Middle frontal gyrus (tissue), 1 donor: ENCODE measurements at regions not wholly inside any gene's neighbourhood (a gene's known extent, or its start where the extent isn't known, plus 50 kb on each side); places are given as distances from the start of the nearest gene placed in this dataset.

ENCODE experiments used
- DNase-seq: peaks from one replicate; pipeline ENCODE4 v3.0.0-alpha.2; 2015; ENCODE audit warnings: low spot score; ENCODE audit errors: extremely low spot score

DNA sequence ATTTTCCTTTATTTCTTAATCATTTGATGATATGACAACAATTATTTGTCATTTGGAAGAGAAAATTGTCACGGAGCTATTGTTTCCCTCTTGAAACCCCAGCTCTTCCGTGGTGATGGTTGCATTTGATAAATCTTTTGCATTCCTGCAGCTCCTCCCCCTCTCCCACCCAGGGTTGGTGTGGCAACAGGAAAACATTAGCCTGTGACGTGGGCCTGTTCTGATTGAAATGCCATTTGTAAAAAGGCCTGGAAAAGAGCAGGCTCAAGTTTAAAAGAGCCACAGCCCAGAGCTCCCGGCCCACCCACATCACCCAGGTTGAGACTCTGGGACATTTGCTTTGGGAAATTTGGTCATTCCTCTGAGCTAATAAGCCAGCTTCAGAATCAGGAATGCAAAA lies 282.5 kb downstream of the RPLP1 start:
- DNase-seq: no peak

DNA sequence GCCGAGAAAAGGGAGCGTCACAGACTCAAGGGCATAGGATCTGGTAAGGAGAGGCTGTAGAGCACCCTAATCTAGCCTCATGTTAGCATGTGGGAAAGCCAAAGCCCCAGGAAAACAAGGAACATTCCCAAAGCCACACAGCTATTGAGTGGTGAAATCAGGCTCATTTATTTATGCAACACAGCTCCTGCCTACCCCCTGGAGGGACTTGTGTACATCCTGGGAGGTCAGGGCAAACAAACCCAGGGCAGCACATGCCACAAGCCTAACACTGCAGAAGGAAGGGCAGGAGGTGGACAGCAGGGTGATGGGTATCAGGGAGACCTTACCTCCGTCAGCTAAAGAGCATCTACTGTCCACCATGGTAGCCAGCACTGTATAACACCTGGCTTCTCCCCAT lies 283.5 kb downstream of the RPLP1 start:
- no peak for DNase-seq

DNA sequence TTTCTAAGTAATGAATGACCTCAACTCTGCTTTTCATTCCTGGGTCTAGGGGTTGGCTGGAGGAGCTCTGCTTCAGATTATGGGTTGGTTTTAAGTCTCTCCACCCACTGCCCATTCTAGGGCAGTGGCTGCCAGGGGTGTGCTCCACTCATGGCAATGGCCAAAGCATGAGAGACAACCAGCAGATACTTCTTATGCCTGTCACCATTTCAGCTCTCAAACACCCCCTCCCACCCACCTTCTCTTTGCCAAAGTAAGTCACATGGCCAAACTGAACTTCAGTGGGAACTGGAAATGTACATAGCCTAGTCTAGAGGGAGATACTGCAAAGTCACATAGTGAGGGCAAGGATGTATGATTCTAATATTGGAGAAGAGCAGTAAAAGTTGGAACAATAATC lies 285.3 kb downstream of the RPLP1 start:
- DNase-seq: no peak

DNA sequence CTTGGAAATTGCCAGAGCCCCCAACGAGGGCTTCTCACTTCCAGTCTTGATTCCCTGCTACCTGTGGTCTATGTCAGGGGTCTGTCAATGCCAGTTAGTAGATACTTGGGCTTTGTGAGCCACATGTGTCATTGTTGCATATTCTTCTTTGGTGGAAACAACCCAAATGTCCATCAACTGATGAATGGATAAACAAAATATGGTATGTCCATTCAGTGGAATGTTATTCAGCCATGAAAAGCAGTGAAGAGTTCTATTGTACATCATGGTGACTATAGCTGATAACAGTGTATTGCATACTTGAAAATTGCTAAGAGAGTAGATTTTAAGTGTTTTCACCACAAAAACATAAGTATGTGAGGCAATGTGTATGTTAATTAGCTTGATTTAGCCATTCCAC lies 288.1 kb downstream of the RPLP1 start:
- DNase-seq: no peak

DNA sequence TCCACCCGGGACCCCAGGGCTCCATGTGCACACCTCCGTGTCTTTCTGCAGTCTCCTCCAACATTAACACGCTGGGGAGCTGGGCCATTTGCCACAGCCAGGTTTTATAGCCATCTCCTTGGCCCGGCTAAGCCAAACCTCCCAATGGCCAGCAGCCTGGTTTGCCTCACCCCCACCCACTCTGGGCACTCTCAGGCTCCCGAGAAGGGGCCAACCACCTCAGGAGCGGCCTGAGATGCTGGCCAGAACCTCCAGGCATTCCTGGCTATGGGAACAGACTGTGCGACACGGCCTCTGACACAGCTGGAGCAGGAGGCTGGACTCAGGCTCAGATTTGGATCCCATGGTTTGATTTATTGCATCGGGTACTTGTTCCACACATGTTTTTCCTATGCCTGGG lies 289.7 kb downstream of the RPLP1 start:
- DNase-seq: no peak

DNA sequence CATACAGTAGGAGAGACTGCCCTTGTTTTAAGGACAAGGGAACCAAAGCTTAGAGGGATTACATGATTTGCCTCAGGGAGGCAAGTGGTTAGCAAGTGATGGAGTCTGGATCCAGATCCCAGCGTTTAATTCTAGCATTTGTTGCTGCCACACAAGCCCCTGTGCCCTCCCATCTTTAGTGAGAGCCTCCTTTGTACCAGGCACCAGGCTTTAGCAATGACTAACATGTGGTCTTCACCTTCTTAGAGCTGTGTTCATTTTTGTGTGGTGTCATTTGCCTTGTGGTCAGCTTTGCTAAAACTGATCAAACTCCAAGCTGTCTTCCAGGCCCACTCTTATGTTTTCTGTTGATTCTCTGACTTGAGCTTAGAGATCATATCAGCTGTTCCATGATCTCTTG lies 290.5 kb downstream of the RPLP1 start:
- no peak for DNase-seq

DNA sequence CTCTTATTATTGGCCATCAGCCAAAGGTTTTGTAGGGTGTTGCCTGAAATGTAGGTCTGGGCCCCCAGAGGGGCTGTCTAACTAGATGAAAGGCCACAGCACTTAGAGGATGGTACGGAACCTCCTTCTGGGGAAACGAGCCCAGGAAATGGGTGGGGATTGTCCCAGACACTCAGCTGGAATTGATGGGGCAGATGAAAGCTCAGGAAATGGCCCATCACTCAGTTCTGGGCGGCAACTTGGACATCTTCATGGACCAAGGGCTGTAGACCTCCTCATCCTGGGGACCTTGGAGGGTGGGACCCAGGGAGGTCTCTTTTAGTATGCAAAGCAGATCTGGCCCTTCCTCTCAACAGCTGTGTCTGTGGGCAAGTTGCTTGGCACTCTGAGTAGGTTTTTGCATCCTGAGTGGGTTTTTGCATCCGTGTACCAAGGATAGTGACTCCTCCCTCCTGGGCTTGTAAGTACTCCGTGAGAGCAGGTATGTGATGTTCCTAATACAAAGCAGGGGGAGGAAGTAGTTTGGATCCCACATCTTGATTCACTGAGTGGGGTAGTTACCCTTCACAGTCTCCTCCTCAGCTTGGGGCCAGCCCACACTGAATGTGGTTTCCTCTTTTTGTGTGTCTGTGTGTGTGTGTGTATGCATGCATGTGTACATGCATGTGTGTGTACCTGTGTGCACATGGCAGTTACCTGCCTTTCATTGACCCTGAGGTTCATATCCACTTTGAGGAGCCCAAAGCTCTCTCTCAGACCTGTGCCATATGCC lies 292.0 kb downstream of the RPLP1 start:
- DNase-seq: no peak

DNA sequence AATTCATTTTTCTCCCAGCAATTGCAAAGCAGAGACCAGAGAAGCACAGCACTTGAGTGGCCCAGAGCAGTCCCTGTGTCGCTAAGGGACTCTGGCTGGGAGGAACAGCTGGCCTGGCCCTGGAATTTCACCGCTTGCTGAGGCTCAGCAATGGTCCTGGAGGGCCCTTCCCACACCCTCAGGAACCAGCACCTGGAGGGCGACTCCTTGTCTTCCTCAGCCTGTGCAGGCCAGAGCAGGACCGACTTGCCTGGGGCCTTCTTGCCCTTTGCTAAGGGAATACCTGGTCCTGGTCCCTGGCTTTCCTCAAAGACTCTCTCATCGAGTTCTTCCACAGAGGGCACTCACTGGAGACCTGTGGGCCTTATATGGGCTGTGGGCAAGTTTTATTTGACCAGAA lies 294.6 kb downstream of the RPLP1 start:
- DNase-seq: no peak

DNA sequence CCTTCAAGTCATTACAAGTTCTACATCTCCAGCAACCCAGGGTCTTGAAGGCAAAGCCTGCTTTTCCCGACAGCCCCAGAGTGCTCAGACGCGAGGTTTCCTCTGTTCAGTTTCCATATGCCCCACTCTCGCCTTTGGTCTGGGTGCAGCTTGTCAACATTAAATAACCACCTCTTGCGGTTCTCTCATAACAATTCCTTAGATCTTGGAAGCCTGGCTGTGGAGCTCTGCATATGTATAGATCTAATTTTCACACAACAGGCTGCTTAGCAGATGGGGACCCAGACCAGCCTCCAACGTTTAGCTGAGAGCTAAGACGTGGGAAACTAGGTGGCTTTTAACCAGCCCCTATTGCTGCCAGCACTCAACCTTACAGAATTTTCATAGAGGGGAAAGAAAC lies 295.5 kb downstream of the RPLP1 start:
- peak; percentile 54 for DNase-seq

DNA sequence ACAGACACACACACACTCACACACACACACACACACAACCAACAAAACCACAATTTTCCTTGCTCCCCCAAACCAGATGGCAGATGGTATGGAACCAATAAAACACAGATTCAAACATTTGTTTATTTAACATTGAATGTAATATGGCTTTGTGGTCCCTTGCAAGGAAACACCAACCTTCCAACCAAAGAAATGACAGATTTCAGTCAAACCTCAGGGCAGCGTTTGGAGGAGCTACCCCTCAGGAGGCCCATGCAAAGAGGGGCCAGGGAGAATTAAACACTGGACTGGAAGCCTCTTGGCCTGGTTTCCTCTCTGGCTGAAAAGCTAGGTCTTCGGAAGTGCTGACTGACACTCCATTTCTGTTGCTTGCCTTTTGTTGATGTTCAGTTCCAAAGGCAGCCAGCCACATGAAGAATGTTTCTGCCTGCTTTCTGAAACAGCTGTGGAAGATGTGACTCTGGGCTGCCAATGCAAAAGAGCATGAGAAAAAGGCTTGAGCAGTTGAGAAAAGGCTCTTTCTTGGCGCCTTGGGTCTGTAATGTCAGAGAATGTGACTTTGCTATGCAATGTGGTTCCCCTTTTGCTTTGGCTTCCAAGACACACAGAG lies 296.1 kb downstream of the RPLP1 start:
- DNase-seq: no peak

DNA sequence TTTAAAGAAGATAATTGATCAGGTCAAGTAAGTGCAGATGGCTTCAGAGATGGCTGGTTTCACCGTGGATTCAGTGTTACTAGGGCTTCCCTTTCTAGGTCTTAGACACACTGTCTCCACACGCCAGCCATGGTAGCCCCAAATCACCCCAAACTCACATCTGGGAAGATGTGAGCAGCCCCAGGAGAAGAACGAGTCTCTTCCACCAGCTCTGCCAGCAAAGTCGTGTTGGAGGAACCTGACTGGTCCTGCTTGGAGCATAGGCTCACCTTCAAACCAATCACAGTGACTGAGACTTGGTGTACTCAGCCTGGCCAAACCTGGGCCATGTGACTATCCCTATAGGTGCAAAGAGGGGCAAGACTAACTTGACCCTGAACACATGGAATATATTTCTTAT lies 296.7 kb downstream of the RPLP1 start:
- no peak for DNase-seq

DNA sequence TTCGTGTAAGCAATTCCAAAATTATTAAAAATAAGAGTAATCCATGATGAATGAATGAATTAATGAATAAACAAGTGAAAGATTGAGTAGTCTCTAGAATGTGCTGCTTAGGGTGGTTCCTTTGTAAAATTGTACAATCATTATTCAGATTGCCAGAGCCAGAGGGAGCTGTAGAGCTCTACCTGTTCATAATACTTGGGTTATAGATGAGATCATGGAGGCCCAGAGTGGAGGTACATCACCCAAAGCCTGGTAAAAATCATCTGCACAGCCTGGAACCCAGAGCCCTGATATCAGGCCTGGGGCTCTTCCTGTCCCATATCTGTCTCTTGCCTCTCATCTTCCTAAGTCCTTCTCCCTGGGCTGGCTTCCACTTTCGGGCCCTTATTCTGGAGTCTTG lies 297.2 kb downstream of the RPLP1 start:
- DNase-seq: no peak

DNA sequence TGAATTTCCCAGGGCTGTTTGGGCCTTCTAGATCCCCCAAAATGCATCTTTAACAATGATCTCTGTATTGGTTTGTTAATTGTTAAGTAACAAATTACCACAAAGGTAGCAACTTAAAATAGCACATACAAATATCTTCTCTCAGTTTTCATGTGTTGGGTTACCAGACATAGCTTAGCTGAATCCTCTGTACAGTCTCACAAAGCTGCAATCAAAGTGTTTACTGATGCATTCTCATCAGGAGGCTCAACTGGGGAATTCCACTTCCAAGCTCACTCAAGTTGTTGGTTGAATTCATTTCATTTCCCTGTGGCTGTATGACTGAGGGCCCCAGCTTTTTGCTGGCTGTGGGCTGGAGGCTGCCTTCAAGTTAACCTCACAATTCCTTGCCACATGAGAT lies 297.6 kb downstream of the RPLP1 start:
- DNase-seq: no peak

DNA sequence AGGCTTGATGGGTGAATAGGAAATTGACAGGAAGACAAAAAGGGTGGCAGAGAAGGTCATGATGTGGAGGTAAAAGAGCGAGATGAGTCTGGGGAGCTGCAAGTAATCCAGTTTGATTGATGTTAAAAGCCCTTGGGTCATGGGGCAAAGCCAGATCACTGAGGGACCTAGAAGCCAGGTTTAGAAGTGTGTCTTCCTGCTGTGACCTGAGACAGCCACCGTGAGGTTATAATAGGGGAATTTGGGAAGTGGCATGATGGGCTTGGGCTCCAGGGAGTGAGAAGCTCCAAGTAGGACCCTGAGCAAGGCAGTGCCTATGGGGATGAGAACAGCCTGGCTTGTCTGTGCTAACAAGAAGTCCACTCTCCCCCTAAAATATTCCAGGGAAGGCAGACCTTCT lies 298.5 kb downstream of the RPLP1 start:
- DNase-seq: no peak

DNA sequence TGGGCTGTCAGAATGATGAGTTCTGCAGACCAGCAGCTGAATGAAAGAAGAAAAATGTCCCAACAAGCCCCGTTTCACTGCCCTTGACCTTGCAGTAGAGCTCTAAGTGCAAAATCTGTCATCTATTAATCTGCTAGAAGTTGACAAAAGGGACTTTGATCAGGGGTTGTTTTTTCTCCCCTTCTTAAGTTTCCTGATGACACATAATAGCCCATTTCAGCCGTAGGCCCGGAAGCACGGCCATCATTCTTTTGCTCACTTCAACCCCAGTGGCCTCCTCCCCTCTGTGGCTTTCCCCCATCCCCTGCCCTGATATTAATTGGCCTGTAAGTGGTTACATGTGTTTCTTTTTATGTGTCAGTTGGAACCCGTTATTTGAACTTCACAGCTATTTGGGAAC lies 298.9 kb downstream of the RPLP1 start:
- no peak for DNase-seq

DNA sequence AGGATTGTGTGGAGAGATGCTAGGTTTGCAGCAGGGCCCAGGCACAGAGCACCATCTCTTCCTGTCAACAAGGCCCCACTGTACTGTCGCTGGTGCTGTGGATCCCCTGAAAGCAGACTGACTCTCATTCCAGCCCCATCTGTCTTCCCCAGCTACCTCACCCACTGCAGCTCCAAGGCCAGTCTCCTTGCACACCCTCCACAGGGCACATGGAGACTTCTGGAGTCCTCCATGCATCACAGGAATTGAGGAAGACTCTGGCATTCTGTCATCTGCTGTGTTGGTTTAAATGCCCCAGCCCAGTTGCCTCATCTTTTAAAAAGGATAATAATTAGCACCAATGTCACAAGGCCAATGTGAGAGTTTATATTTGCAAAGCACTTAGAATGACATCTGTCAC lies 301.2 kb downstream of the RPLP1 start:
- no peak for DNase-seq

DNA sequence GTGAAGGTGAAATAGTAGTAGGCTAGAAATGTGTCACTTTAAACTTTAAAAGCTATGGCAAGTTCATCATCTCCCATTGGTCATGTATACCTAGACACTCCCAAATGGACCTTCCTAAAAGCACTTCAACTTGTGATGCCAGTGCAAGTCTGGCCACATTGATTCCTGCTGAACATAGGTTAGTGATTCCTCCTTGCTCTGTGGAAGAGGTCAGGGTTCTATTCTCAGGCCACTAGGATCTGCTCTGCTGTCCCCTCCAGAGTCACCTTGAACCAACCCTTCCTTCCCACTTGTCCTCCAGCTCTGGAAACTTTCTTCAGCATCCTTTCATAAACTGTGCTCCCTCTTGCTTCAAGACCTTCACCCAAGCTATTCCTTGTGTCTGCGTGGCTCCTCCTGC lies 301.7 kb downstream of the RPLP1 start:
- no peak for DNase-seq

DNA sequence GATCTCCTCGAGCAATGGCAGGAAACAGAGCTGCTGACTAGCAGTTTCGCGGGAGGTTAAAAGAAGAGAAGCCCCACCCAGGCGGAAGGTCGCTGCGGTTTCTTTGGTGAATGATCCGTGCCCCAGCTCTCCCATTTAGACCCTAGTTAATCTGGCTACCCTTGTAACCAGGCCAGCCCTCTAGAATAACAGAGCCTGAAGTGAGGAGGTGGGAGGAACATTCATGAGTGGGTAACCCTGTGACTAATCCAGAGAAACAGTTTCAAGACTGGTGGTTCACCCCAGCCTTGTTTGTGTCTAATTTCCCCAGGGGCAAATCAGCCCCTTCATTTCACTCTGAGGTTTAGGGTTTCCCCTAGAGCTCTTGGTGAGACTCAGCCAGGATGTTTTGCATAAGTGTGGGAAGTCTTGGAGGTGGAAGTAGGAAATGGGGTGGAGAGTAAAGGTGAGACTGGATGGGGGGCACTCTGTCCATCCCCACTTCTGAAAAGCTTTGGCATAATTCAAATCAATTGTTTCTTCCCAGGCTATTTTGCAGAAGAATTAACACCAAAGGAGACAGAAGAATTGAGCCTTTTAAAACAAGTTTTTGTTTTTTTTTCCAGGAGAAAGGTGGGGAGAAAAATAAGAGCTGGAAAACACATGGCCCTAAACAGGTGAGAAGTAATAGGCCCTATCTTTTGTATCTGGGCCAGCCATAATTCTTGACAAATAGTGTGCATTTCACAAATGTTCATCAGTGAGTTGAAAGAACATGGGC lies 303.1 kb downstream of the RPLP1 start:
- no peak for DNase-seq

DNA sequence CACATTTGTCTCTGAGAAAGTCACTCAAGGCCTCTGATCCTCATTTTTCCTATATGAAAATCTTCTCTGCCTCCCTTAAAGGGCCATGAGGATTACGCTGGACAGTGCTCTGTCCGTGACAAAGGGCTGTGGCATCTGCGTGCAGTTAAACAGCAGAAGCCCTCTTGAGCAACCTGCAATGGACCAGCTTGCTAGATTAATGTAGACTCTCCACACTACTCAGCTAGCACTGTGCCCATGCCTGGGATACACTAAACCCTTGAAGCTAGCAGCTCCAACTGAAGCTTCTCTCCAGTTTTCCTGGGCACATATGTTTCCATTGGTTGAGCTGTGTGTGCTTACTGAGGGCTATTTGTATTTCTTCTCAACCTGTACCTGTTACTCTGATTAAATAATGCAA lies 303.8 kb downstream of the RPLP1 start:
- DNase-seq: no peak

DNA sequence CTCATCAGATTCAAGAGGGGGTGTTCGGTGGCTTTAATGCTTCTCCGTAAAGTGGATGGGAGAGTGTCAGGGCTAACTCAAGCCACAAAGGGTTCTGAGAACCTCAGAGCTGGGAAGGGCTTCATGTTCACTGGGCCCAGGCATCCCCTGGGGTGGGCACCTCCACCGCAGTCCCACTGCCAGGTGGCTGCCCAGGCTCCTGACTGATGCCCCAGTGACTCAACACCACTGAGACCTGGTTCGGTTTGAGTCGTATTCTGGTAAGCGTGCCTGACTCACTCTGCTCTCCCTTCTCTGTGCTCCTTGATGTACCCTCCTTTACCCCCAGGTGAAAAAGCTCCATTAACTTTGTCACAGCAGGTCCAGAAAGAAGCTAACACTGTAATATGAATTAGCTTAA lies 304.6 kb downstream of the RPLP1 start:
- no peak for DNase-seq

DNA sequence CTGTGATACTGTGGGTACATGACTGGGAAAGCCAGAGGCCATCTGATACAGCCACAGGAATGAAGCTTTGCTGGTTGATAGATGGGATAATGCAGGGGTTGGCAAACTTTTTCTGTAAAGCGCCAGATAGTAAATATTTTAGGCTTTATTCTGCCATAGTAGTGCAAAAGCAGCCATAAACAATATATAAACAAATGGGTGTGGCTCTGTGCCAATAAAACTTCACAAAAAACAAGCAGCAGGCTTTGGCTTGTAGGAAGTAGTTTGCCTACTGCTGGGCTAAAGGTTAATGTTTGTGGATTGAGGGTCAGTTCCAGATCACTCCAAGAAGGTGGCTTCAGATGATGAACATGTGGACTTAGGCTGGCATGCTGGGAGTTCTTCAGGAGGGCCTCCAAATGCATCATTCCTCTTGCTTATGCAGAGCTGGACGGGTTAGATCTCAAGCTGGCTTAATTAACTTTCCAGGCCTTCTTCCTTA lies 305.7 kb downstream of the RPLP1 start:
- DNase-seq: no peak
